GM23338 (cell line): ENCODE measurements at regions not wholly inside any gene's neighbourhood (a gene's known extent, or its start where the extent isn't known, plus 50 kb on each side); places are given as distances from the start of the nearest gene placed in this dataset.

Experiments
- ATAC-seq: fragments of 200-7000 bp; cut with Tn5 transposase; 3 replicates; pipeline ENCODE4 v1.9.1; 2020
- DNase-seq: peaks from one replicate; pipeline ENCODE4 v3.0.0-alpha.2; 2015; ENCODE audit warnings: low spot score
- H2AFZ ChIP-seq: fragments of 200-600 bp; sonication (generic); 2 replicates; pipeline ENCODE4 v1.8.0; 2016; ENCODE audit warnings: antibody characterized with exemption, mild to moderate bottlenecking, moderate library complexity
- H3F3A ChIP-seq: fragments of 200-600 bp; sonication (generic); replicated peaks from 2 replicates; pipeline ENCODE4 v1.8.0; 2017; ENCODE audit warnings: antibody characterized with exemption, mixed run types, low read depth
- H3K27ac ChIP-seq: fragments of 200-600 bp; sonication (generic); 2 replicates; pipeline ENCODE4 v1.6.1; 2016; ENCODE audit warnings: low read depth
- H3K27me3 ChIP-seq: fragments of 200-600 bp; sonication (generic); 2 replicates; pipeline ENCODE4 v1.8.0; 2016; ENCODE audit warnings: mild to moderate bottlenecking, mixed run types, moderate library complexity; ENCODE audit not compliant: insufficient read depth
- H3K36me3 ChIP-seq: fragments of 200-600 bp; sonication (generic); 2 replicates; pipeline ENCODE4 v1.8.0; 2016; ENCODE audit warnings: mild to moderate bottlenecking; ENCODE audit not compliant: insufficient read depth
- H3K4me1 ChIP-seq: fragments of 200-600 bp; sonication (generic); 2 replicates; pipeline ENCODE4 v1.8.0; 2016; ENCODE audit warnings: mild to moderate bottlenecking, moderate library complexity; ENCODE audit not compliant: insufficient read depth
- H3K4me2 ChIP-seq: fragments of 200-600 bp; sonication (generic); 2 replicates; pipeline ENCODE4 v1.7.1; 2017; ENCODE audit warnings: mixed run types
- H3K4me3 ChIP-seq: fragments of 200-600 bp; sonication (generic); 2 replicates; pipeline ENCODE4 v1.6.1; 2016; ENCODE audit warnings: mixed run types
- H3K79me2 ChIP-seq: fragments of 200-600 bp; sonication (generic); replicated peaks from 2 replicates; pipeline ENCODE4 v1.8.0; 2017; ENCODE audit warnings: mild to moderate bottlenecking; ENCODE audit not compliant: insufficient read depth
- H3K9me2 ChIP-seq: fragments of 200-600 bp; sonication (generic); 2 replicates; pipeline ENCODE4 v1.8.0; 2017; ENCODE audit not compliant: insufficient read depth
- H4K20me1 ChIP-seq: fragments of 200-600 bp; sonication (generic); replicated peaks from 2 replicates; pipeline ENCODE4 v1.8.0; 2017; ENCODE audit warnings: mild to moderate bottlenecking; ENCODE audit not compliant: insufficient read depth
- H3K27ac Mint-ChIP-seq: 2 replicates; pipeline ENCODE4 v1.8.0; 2020; ENCODE audit warnings: inconsistent platforms, mild to moderate bottlenecking, moderate library complexity, mixed read lengths
- H3K27me3 Mint-ChIP-seq: 3 replicates; pipeline ENCODE4 v1.8.0; 2022; ENCODE audit warnings: low read depth, mild to moderate bottlenecking, moderate library complexity, mixed read lengths, inconsistent platforms; ENCODE audit not compliant: insufficient read depth, poor library complexity
- H3K36me3 Mint-ChIP-seq: 3 replicates; pipeline ENCODE4 v1.8.0; 2021; ENCODE audit warnings: low read depth, mild to moderate bottlenecking, inconsistent platforms, moderate library complexity, mixed read lengths
- H3K4me1 Mint-ChIP-seq: 3 replicates; pipeline ENCODE4 v1.8.0; 2020; ENCODE audit warnings: mild to moderate bottlenecking, inconsistent platforms, mixed read lengths
- H3K4me3 Mint-ChIP-seq: 3 replicates; pipeline ENCODE4 v1.8.0; 2021; ENCODE audit warnings: moderate library complexity, mild to moderate bottlenecking, inconsistent platforms, mixed read lengths
- H3K9me3 Mint-ChIP-seq: 3 replicates; pipeline ENCODE4 v1.8.0; 2020; ENCODE audit warnings: moderate library complexity, mild to moderate bottlenecking, inconsistent platforms, mixed read lengths
- EZH2 ChIP-seq: fragments of 200-600 bp; sonication (generic); IDR thresholded peaks from one replicate; pipeline ENCODE4 v1.8.0; 2017; ENCODE audit warnings: antibody characterized with exemption, mild to moderate bottlenecking, low read depth; ENCODE audit not compliant: unreplicated experiment
- JUNB ChIP-seq: IDR thresholded peaks from one replicate; pipeline ENCODE4 v1.6.1; 2016; ENCODE audit warnings: antibody characterized with exemption; ENCODE audit not compliant: unreplicated experiment
- ZNF331 ChIP-seq: fragments of 250-450 bp; sonication (Bioruptor Pico); IDR thresholded peaks from 2 replicates; pipeline ENCODE4 v1.5.0; 2020; ENCODE audit warnings: low read depth, mild to moderate bottlenecking, moderate library complexity
- TF ChIP-seq, protein P1 (sequence below), 2 experiments: fragments of 200-600 bp in 1 of 2; sonication (generic) in 1 of 2; conservative IDR thresholded peaks; 2 replicates each; pipeline versions ENCODE4 v1.5.1 to v1.6.1; 2016 to 2017; ENCODE audit warnings: antibody characterized with exemption in 2 of 2, low read depth in 2 of 2, mild to moderate bottlenecking in 2 of 2, moderate library complexity in 1 of 2
- TF ChIP-seq, protein P2 (sequence below): fragments of 250-450 bp; sonication (Bioruptor Pico); IDR thresholded peaks from 2 replicates; pipeline ENCODE4 v1.5.0; 2020; ENCODE audit warnings: mild to moderate bottlenecking, moderate library complexity
- TF ChIP-seq, protein P3 (sequence below): IDR thresholded peaks from one replicate; pipeline ENCODE4 v1.6.1; 2018; ENCODE audit warnings: antibody characterized with exemption; ENCODE audit not compliant: unreplicated experiment

DNA sequence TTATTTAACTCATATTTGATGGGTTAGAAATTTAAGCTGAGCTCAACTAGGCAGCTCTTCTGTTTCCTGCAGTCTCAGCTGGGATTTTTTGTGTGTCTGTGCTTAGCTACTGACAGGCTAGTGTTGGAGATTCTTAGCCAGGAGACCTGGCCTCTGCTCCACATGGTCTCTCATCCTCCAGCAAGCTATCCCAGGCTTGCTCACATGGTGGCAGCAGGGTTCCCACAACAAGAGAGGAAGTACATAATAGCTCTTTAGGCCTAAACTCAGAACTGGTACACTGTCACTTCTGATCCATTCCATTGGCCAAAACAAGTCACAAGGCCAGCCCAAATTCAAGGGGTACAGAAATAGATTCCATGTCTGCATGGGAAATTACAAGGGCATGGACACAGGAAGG is 406.2 kb downstream of the SUCLA2 start:
- H2AFZ ChIP-seq, result no peak overlapping the region

More for the DNA sequence above, 406.2 kb downstream of the SUCLA2 start:
- H4K20me1 ChIP-seq, result no peaks in the 10 kb centered on the region
- ATAC-seq (no peak), DNase-seq (peak; percentile 41)
- no peak for TF ChIP-seq EZH2
- TF ChIP-seq, protein P1, sequence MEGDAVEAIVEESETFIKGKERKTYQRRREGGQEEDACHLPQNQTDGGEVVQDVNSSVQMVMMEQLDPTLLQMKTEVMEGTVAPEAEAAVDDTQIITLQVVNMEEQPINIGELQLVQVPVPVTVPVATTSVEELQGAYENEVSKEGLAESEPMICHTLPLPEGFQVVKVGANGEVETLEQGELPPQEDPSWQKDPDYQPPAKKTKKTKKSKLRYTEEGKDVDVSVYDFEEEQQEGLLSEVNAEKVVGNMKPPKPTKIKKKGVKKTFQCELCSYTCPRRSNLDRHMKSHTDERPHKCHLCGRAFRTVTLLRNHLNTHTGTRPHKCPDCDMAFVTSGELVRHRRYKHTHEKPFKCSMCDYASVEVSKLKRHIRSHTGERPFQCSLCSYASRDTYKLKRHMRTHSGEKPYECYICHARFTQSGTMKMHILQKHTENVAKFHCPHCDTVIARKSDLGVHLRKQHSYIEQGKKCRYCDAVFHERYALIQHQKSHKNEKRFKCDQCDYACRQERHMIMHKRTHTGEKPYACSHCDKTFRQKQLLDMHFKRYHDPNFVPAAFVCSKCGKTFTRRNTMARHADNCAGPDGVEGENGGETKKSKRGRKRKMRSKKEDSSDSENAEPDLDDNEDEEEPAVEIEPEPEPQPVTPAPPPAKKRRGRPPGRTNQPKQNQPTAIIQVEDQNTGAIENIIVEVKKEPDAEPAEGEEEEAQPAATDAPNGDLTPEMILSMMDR (conservative IDR thresholded peaks at IDR 0.05; ENCODE audit: low read depth in 2 of 2), result peak; percentile 28 to 61; a peak in 3 of 4 replicates
- TF ChIP-seq, protein P2, sequence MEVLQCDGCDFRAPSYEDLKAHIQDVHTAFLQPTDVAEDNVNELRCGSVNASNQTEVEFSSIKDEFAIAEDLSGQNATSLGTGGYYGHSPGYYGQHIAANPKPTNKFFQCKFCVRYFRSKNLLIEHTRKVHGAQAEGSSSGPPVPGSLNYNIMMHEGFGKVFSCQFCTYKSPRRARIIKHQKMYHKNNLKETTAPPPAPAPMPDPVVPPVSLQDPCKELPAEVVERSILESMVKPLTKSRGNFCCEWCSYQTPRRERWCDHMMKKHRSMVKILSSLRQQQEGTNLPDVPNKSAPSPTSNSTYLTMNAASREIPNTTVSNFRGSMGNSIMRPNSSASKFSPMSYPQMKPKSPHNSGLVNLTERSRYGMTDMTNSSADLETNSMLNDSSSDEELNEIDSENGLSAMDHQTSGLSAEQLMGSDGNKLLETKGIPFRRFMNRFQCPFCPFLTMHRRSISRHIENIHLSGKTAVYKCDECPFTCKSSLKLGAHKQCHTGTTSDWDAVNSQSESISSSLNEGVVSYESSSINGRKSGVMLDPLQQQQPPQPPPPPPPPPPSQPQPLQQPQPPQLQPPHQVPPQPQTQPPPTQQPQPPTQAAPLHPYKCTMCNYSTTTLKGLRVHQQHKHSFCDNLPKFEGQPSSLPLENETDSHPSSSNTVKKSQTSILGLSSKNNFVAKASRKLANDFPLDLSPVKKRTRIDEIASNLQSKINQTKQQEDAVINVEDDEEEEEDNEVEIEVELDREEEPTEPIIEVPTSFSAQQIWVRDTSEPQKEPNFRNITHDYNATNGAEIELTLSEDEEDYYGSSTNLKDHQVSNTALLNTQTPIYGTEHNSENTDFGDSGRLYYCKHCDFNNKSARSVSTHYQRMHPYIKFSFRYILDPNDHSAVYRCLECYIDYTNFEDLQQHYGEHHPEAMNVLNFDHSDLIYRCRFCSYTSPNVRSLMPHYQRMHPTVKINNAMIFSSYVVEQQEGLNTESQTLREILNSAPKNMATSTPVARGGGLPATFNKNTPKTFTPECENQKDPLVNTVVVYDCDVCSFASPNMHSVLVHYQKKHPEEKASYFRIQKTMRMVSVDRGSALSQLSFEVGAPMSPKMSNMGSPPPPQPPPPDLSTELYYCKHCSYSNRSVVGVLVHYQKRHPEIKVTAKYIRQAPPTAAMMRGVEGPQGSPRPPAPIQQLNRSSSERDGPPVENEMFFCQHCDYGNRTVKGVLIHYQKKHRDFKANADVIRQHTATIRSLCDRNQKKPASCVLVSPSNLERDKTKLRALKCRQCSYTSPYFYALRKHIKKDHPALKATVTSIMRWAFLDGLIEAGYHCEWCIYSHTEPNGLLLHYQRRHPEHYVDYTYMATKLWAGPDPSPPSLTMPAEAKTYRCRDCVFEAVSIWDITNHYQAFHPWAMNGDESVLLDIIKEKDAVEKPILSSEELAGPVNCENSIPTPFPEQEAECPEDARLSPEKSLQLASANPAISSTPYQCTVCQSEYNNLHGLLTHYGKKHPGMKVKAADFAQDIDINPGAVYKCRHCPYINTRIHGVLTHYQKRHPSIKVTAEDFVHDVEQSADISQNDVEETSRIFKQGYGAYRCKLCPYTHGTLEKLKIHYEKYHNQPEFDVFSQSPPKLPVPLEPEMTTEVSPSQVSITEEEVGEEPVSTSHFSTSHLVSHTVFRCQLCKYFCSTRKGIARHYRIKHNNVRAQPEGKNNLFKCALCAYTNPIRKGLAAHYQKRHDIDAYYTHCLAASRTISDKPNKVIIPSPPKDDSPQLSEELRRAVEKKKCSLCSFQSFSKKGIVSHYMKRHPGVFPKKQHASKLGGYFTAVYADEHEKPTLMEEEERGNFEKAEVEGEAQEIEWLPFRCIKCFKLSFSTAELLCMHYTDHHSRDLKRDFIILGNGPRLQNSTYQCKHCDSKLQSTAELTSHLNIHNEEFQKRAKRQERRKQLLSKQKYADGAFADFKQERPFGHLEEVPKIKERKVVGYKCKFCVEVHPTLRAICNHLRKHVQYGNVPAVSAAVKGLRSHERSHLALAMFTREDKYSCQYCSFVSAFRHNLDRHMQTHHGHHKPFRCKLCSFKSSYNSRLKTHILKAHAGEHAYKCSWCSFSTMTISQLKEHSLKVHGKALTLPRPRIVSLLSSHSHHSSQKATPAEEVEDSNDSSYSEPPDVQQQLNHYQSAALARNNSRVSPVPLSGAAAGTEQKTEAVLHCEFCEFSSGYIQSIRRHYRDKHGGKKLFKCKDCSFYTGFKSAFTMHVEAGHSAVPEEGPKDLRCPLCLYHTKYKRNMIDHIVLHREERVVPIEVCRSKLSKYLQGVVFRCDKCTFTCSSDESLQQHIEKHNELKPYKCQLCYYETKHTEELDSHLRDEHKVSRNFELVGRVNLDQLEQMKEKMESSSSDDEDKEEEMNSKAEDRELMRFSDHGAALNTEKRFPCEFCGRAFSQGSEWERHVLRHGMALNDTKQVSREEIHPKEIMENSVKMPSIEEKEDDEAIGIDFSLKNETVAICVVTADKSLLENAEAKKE, result no peak
- TF ChIP-seq JUNB, result no peak
- no peak for TF ChIP-seq ZNF331 (CRISPR knock-in tag)
- TF ChIP-seq, protein P3, sequence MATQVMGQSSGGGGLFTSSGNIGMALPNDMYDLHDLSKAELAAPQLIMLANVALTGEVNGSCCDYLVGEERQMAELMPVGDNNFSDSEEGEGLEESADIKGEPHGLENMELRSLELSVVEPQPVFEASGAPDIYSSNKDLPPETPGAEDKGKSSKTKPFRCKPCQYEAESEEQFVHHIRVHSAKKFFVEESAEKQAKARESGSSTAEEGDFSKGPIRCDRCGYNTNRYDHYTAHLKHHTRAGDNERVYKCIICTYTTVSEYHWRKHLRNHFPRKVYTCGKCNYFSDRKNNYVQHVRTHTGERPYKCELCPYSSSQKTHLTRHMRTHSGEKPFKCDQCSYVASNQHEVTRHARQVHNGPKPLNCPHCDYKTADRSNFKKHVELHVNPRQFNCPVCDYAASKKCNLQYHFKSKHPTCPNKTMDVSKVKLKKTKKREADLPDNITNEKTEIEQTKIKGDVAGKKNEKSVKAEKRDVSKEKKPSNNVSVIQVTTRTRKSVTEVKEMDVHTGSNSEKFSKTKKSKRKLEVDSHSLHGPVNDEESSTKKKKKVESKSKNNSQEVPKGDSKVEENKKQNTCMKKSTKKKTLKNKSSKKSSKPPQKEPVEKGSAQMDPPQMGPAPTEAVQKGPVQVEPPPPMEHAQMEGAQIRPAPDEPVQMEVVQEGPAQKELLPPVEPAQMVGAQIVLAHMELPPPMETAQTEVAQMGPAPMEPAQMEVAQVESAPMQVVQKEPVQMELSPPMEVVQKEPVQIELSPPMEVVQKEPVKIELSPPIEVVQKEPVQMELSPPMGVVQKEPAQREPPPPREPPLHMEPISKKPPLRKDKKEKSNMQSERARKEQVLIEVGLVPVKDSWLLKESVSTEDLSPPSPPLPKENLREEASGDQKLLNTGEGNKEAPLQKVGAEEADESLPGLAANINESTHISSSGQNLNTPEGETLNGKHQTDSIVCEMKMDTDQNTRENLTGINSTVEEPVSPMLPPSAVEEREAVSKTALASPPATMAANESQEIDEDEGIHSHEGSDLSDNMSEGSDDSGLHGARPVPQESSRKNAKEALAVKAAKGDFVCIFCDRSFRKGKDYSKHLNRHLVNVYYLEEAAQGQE, result no peak
- Mint-ChIP-seq H3K4me3 (no peak overlapping the region), H3K27ac (no peak overlapping the region), H3K36me3 (peaks cover 8% of the 10 kb centered on the region; the same call in 1 of the 3 replicates), H3K4me1 (no peaks in the 10 kb centered on the region), H3K9me3 (peaks cover 28% of the 10 kb centered on the region), H3K27me3 (no peaks in the 10 kb centered on the region)
- H3K4me3 ChIP-seq, result no peak overlapping the region
- no peaks in the 10 kb centered on the region for H3K4me1 ChIP-seq
- no peaks in the 10 kb centered on the region for H3K36me3 ChIP-seq
- H3K27me3 ChIP-seq, result no peaks in the 10 kb centered on the region
- no peak overlapping the region for H3K4me2 ChIP-seq
- no peak overlapping the region for H3K27ac ChIP-seq
- no peaks in the 10 kb centered on the region for H3F3A ChIP-seq
- H3K79me2 ChIP-seq, result no peaks in the 10 kb centered on the region
- 0 out of 2 replicates have a peak, but pooled peaks cover 4% of the 10 kb centered on the region for H3K9me2 ChIP-seq
